ENCODE measurements at regions not wholly inside any gene's neighbourhood (a gene's known extent, or its start where the extent isn't known, plus 50 kb on each side); places are given as distances from the start of the nearest gene placed in this dataset.

- DNase-seq (ENCODE audit: low read depth) (no peak), FAIRE-seq (no peak)
- H3K36me3 ChIP-seq (ENCODE audit: control insufficient read depth, insufficient read depth, low read length), result no peaks in the 10 kb centered on the region
- H3K27me3 ChIP-seq (ENCODE audit: control insufficient read depth, insufficient read depth, low read length), result no peaks in the 10 kb centered on the region
- TF ChIP-seq, protein P1, sequence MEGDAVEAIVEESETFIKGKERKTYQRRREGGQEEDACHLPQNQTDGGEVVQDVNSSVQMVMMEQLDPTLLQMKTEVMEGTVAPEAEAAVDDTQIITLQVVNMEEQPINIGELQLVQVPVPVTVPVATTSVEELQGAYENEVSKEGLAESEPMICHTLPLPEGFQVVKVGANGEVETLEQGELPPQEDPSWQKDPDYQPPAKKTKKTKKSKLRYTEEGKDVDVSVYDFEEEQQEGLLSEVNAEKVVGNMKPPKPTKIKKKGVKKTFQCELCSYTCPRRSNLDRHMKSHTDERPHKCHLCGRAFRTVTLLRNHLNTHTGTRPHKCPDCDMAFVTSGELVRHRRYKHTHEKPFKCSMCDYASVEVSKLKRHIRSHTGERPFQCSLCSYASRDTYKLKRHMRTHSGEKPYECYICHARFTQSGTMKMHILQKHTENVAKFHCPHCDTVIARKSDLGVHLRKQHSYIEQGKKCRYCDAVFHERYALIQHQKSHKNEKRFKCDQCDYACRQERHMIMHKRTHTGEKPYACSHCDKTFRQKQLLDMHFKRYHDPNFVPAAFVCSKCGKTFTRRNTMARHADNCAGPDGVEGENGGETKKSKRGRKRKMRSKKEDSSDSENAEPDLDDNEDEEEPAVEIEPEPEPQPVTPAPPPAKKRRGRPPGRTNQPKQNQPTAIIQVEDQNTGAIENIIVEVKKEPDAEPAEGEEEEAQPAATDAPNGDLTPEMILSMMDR (IDR thresholded peaks at IDR 0.05; ENCODE audit: insufficient read depth, low read length, severe bottlenecking), result no peak
- no peak overlapping the region for H3K4me3 ChIP-seq (ENCODE audit: low read depth, low read length)
Observed at GRCh38 chr4:124915073-124915472, 202.5 kb upstream of the ANKRD50 start.

GRCh38 chr4:124913237-124913636, 200.7 kb upstream of the ANKRD50 start:
- no peak for FAIRE-seq
- no peaks in the 10 kb centered on the region for H3K27me3 ChIP-seq (ENCODE audit: control insufficient read depth, insufficient read depth, low read length)
- no peak for DNase-seq (ENCODE audit: low read depth)
- H3K36me3 ChIP-seq (ENCODE audit: control insufficient read depth, insufficient read depth, low read length), result no peaks in the 10 kb centered on the region
- TF ChIP-seq, protein P1 (IDR thresholded peaks at IDR 0.05; ENCODE audit: insufficient read depth, low read length, severe bottlenecking), result no peak
- H3K4me3 ChIP-seq (ENCODE audit: low read depth, low read length), result no peak overlapping the region

GRCh38 chr4:124910327-124910726, 197.8 kb upstream of the ANKRD50 start:
- Histone ChIP-seq H3K4me3 (ENCODE audit: low read depth, low read length) (no peak overlapping the region), H3K27me3 (ENCODE audit: control insufficient read depth, insufficient read depth, low read length) (no peaks in the 10 kb centered on the region), H3K36me3 (ENCODE audit: control insufficient read depth, insufficient read depth, low read length) (no peaks in the 10 kb centered on the region)
- DNase-seq (ENCODE audit: low read depth) (no peak), FAIRE-seq (no peak)
- TF ChIP-seq, protein P1 (IDR thresholded peaks at IDR 0.05; ENCODE audit: insufficient read depth, low read length, severe bottlenecking), result no peak

GRCh38 chr4:124907881-124908280, 195.3 kb upstream of the ANKRD50 start:
- Histone ChIP-seq H3K36me3 (ENCODE audit: control insufficient read depth, insufficient read depth, low read length) (no peaks in the 10 kb centered on the region), H3K27me3 (ENCODE audit: control insufficient read depth, insufficient read depth, low read length) (no peaks in the 10 kb centered on the region), H3K4me3 (ENCODE audit: low read depth, low read length) (no peak overlapping the region)
- no peak for FAIRE-seq
- TF ChIP-seq, protein P1 (IDR thresholded peaks at IDR 0.05; ENCODE audit: insufficient read depth, low read length, severe bottlenecking), result no peak
- no peak for DNase-seq (ENCODE audit: low read depth)

DNA sequence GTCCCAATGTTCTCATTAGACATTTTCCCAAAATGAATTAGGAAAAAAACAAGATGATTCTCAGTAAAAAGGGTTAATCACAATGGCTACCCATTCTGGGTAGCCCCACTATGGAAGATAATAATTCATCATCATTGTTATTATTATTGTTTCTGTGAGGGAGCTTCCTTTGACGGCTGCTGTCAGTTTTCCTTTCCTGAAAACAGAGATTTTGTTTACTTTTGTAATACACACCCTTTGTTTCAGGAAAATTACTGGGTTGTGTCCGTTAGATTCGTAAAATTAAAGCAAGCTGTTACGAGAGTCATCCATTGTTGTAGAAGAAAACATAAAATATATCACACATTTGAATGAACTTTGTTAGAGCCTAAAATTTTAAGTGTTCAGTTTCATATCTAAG, 192.9 kb upstream of the ANKRD50 start:
- no peaks in the 10 kb centered on the region for H3K27me3 ChIP-seq (ENCODE audit: control insufficient read depth, insufficient read depth, low read length)
- TF ChIP-seq, protein P1 (IDR thresholded peaks at IDR 0.05; ENCODE audit: insufficient read depth, low read length, severe bottlenecking), result no peak
- no peak overlapping the region for H3K4me3 ChIP-seq (ENCODE audit: low read depth, low read length)
- no peaks in the 10 kb centered on the region for H3K36me3 ChIP-seq (ENCODE audit: control insufficient read depth, insufficient read depth, low read length)
- FAIRE-seq (no peak), DNase-seq (ENCODE audit: low read depth) (no peak)

- DNase-seq (ENCODE audit: low read depth) (no peak), FAIRE-seq (no peak)
- no peak overlapping the region for H3K4me3 ChIP-seq (ENCODE audit: low read depth, low read length)
- H3K27me3 ChIP-seq (ENCODE audit: control insufficient read depth, insufficient read depth, low read length), result no peaks in the 10 kb centered on the region
- TF ChIP-seq, protein P1 (IDR thresholded peaks at IDR 0.05; ENCODE audit: insufficient read depth, low read length, severe bottlenecking), result no peak
- H3K36me3 ChIP-seq (ENCODE audit: control insufficient read depth, insufficient read depth, low read length), result no peaks in the 10 kb centered on the region
Observed at GRCh38 chr4:124904723-124905388, 192.3 kb upstream of the ANKRD50 start.

Measured in bronchial epithelial cell (primary cell).